ENCODE measurements at regions not wholly inside any gene's neighbourhood (a gene's known extent, or its start where the extent isn't known, plus 50 kb on each side); places are given as distances from the start of the nearest gene placed in this dataset.

DNA sequence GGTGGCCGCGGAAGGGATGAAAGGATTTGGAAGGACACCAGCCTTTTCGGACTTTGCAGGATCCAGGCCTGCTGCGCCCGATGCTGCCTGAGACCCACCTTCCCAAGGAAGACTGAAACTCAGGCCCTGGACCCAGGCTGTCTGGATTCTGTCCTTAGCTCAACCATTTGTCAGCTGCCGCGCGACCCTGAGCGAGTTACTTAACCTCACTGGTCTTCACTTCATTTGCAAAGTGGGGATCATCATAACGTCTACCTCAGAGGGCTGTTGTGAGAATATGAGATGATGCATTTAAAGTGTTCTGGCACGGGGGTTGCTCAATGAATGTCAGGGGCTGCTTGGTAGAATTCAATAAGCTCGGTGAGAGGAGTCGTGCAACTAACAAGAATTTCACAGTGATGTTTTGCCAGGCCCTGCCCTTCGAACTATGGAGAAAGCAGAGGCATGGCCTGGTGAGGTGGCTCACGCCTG is 104.2 kb upstream of the PRDM1 start:
- Histone ChIP-seq H3K4me3 (ENCODE audit: low read depth in 1 of 3, low read length in 3 of 3) (no peak overlapping the region), H3K27ac (ENCODE audit: low read depth in 1 of 2, low read length in 2 of 2) (no peak overlapping the region), H3K36me3 (ENCODE audit: control insufficient read depth in 4 of 4, insufficient read depth in 3 of 4, low read depth in 1 of 4, low read length in 3 of 4) (no peaks in the 10 kb centered on the region), H3K9me3 (ENCODE audit: control insufficient read depth in 4 of 4, low read length in 3 of 4) (no peaks in the 10 kb centered on the region), H3K4me1 (ENCODE audit: control insufficient read depth in 4 of 4, insufficient read depth in 4 of 4, low read length in 3 of 4) (peaks cover 0 to 17% (median 5%) of the 10 kb centered on the region in 4 donors), H3K9ac (ENCODE audit: low read depth in 1 of 2, low read length in 2 of 2) (no peak overlapping the region), H3K27me3 (ENCODE audit: control insufficient read depth in 4 of 4, insufficient read depth in 4 of 4, low read length in 3 of 4) (peaks cover 0 to 16% (median 2%) of the 10 kb centered on the region in 4 donors)
- TF ChIP-seq NR2F2 (IDR thresholded peaks at IDR 0.05) (no peak), EGR1 (IDR thresholded peaks at IDR 0.05; ENCODE audit: low read depth in 2 of 2) (no peak), RAD21 (IDR thresholded peaks at IDR 0.05) (no peak), RXRA (IDR thresholded peaks at IDR 0.05) (no peak), GABPA (IDR thresholded peaks at IDR 0.05 in 1 of 2, conservative IDR thresholded peaks at IDR 0.05 in 1 of 2) (no peak), YY1 (IDR thresholded peaks at IDR 0.05) (no peak), JUND (IDR thresholded peaks at IDR 0.05) (no peak), HNF4A (conservative IDR thresholded peaks at IDR 0.05) (no peak), FOXA1 (IDR thresholded peaks at IDR 0.05) (no peak), FOXA2 (IDR thresholded peaks at IDR 0.05) (no peak), SP1 (IDR thresholded peaks at IDR 0.05) (no peak), TAF1 (conservative IDR thresholded peaks at IDR 0.05) (no peak), HNF4G (IDR thresholded peaks at IDR 0.05) (no peak)
- TF ChIP-seq, protein P1, sequence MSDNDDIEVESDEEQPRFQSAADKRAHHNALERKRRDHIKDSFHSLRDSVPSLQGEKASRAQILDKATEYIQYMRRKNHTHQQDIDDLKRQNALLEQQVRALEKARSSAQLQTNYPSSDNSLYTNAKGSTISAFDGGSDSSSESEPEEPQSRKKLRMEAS (IDR thresholded peaks at IDR 0.05) = no peak
- TF ChIP-seq, protein P2, sequence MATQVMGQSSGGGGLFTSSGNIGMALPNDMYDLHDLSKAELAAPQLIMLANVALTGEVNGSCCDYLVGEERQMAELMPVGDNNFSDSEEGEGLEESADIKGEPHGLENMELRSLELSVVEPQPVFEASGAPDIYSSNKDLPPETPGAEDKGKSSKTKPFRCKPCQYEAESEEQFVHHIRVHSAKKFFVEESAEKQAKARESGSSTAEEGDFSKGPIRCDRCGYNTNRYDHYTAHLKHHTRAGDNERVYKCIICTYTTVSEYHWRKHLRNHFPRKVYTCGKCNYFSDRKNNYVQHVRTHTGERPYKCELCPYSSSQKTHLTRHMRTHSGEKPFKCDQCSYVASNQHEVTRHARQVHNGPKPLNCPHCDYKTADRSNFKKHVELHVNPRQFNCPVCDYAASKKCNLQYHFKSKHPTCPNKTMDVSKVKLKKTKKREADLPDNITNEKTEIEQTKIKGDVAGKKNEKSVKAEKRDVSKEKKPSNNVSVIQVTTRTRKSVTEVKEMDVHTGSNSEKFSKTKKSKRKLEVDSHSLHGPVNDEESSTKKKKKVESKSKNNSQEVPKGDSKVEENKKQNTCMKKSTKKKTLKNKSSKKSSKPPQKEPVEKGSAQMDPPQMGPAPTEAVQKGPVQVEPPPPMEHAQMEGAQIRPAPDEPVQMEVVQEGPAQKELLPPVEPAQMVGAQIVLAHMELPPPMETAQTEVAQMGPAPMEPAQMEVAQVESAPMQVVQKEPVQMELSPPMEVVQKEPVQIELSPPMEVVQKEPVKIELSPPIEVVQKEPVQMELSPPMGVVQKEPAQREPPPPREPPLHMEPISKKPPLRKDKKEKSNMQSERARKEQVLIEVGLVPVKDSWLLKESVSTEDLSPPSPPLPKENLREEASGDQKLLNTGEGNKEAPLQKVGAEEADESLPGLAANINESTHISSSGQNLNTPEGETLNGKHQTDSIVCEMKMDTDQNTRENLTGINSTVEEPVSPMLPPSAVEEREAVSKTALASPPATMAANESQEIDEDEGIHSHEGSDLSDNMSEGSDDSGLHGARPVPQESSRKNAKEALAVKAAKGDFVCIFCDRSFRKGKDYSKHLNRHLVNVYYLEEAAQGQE (IDR thresholded peaks at IDR 0.05) = no peak
- TF ChIP-seq, protein P3, sequence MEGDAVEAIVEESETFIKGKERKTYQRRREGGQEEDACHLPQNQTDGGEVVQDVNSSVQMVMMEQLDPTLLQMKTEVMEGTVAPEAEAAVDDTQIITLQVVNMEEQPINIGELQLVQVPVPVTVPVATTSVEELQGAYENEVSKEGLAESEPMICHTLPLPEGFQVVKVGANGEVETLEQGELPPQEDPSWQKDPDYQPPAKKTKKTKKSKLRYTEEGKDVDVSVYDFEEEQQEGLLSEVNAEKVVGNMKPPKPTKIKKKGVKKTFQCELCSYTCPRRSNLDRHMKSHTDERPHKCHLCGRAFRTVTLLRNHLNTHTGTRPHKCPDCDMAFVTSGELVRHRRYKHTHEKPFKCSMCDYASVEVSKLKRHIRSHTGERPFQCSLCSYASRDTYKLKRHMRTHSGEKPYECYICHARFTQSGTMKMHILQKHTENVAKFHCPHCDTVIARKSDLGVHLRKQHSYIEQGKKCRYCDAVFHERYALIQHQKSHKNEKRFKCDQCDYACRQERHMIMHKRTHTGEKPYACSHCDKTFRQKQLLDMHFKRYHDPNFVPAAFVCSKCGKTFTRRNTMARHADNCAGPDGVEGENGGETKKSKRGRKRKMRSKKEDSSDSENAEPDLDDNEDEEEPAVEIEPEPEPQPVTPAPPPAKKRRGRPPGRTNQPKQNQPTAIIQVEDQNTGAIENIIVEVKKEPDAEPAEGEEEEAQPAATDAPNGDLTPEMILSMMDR (IDR thresholded peaks at IDR 0.05; ENCODE audit: low read depth, low read length, missing input control) = no peak
- TF ChIP-seq, protein P4, sequence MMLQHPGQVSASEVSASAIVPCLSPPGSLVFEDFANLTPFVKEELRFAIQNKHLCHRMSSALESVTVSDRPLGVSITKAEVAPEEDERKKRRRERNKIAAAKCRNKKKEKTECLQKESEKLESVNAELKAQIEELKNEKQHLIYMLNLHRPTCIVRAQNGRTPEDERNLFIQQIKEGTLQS (IDR thresholded peaks at IDR 0.05) = no peak
- TF ChIP-seq, protein P5, sequence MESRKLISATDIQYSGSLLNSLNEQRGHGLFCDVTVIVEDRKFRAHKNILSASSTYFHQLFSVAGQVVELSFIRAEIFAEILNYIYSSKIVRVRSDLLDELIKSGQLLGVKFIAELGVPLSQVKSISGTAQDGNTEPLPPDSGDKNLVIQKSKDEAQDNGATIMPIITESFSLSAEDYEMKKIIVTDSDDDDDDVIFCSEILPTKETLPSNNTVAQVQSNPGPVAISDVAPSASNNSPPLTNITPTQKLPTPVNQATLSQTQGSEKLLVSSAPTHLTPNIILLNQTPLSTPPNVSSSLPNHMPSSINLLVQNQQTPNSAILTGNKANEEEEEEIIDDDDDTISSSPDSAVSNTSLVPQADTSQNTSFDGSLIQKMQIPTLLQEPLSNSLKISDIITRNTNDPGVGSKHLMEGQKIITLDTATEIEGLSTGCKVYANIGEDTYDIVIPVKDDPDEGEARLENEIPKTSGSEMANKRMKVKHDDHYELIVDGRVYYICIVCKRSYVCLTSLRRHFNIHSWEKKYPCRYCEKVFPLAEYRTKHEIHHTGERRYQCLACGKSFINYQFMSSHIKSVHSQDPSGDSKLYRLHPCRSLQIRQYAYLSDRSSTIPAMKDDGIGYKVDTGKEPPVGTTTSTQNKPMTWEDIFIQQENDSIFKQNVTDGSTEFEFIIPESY (IDR thresholded peaks at IDR 0.05) = no peak
- no peak for DNase-seq (ENCODE audit: low spot score)
- 50% methylated on average over 15 of the region's 15 CpGs for WGBS
